ENCODE measurements at regions not wholly inside any gene's neighbourhood (a gene's known extent, or its start where the extent isn't known, plus 50 kb on each side); places are given as distances from the start of the nearest gene placed in this dataset.

DNA sequence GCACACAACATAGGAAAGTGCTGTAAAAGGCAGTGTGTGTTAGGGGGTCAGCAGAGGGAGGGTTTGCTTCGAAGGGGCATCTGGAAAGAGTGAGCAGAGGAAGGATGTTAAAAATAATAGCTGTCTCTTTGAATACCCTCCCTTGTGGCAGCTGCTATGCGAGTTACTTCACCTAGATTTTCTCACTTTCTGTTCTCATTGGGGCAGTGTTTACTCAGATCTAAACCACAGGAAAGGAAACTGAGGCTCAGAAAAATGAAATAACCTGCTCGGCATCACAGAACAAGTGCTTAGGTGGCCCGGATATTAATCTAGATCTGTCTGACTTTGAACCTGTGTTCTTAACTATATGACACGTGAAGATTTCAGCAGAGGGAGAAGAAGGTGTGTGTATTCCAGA, 125.3 kb downstream of the C11orf91 start:
- Histone ChIP-seq H3K27ac (ENCODE audit: insufficient read depth in 1 of 2, low read depth in 1 of 2, low read length in 2 of 2, poor library complexity in 1 of 2, severe bottlenecking in 2 of 2) (no peak overlapping the region), H3K36me3 (ENCODE audit: control insufficient read depth in 4 of 4, insufficient read depth in 4 of 4, low read length in 3 of 4) (no peaks in the 10 kb centered on the region), H3K4me3 (ENCODE audit: control insufficient read depth in 1 of 7, extremely low read depth in 1 of 7, insufficient read depth in 4 of 7, low read depth in 2 of 7, low read length in 6 of 7) (no peak overlapping the region), H3K4me1 (ENCODE audit: control extremely low read depth in 1 of 4, control insufficient read depth in 4 of 4, insufficient read depth in 4 of 4, low read length in 3 of 4) (no peaks in the 10 kb centered on the region), H3K9me3 (ENCODE audit: control extremely low read depth in 1 of 5, control insufficient read depth in 4 of 5, insufficient read depth in 2 of 5, low read depth in 1 of 5, low read length in 4 of 5) (peaks cover 0 to 5% (median 4%) of the 10 kb centered on the region in 5 experiments), H3K27me3 (replicated peaks in 2 of 5; ENCODE audit: control insufficient read depth in 4 of 5, insufficient read depth in 5 of 5, low read length in 4 of 5) (peaks cover 0 to 20% (median 3%) of the 10 kb centered on the region in 5 experiments)
- 93% methylated on average over 5 of the region's 5 CpGs for WGBS (ENCODE audit: insufficient coverage)
- ChIA-PET CTCF (interaction anchor here (0.5 kb wide), 1 partner anchor 1155 kb away, joined by 3 read pairs; no protein-coding TSS in a partner anchor), POLR2A (no interaction called here)
- DNase-seq, result no peak

DNA sequence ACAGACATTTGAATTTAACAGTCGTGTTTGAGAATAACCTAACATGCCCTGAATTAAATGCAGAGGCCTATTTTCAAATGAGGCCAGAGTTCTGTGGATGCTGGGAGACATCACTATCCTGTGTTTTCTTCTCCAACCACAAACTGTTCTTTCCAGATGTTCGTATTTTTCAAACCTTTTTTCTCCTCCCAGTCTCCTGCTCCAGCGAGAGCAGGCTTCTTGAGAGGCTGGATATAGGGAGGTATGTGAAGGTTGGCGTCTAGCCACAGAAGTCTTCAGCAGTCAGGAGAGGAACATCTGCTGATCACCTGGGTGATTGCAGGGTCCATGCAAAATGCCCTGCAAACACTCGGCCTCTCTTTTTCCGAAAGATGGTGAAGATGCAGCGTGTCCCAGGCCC, 126.3 kb downstream of the C11orf91 start:
- H3K27me3 ChIP-seq (replicated peaks in 2 of 5; ENCODE audit: control insufficient read depth in 4 of 5, insufficient read depth in 5 of 5, low read length in 4 of 5), result peaks cover 0 to 20% (median 5%) of the 10 kb centered on the region in 5 experiments
- CTCF ChIA-PET, result no interaction called here
- no peak for DNase-seq
- H3K4me3 ChIP-seq (ENCODE audit: control insufficient read depth in 1 of 7, extremely low read depth in 1 of 7, insufficient read depth in 4 of 7, low read depth in 2 of 7, low read length in 6 of 7), result no peak overlapping the region
- H3K9me3 ChIP-seq (ENCODE audit: control extremely low read depth in 1 of 5, control insufficient read depth in 4 of 5, insufficient read depth in 2 of 5, low read depth in 1 of 5, low read length in 4 of 5), result peaks cover 0 to 5% (median 4%) of the 10 kb centered on the region in 5 experiments
- H3K36me3 ChIP-seq (ENCODE audit: control insufficient read depth in 4 of 4, insufficient read depth in 4 of 4, low read length in 3 of 4), result no peaks in the 10 kb centered on the region
- POLR2A ChIA-PET, result no interaction called here
- WGBS (ENCODE audit: insufficient coverage), result 94% methylated on average over 7 of the region's 7 CpGs
- H3K27ac ChIP-seq (ENCODE audit: insufficient read depth in 1 of 2, low read depth in 1 of 2, low read length in 2 of 2, poor library complexity in 1 of 2, severe bottlenecking in 2 of 2), result no peak overlapping the region
- no peaks in the 10 kb centered on the region for H3K4me1 ChIP-seq (ENCODE audit: control extremely low read depth in 1 of 4, control insufficient read depth in 4 of 4, insufficient read depth in 4 of 4, low read length in 3 of 4)

DNA sequence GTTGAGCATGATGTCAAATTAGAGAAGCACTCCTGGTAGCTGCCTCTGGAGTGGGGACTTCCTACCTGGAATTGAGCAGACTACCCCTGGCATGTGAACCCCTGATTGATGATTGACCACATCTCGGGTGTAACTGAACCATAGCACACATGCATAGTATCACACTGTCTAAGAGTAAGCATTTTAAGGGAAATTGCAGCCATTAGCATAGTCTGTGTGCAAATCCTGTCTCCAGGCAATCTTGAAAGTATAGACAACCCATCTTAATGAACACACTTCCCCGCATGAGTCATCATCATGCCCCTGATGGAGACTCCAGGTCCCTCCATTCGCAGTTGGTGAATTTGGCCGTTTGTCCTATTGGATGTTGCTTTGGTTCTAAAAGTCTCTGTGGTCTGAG, 131.3 kb downstream of the C11orf91 start:
- DNase-seq, result no peak
- Histone ChIP-seq H3K36me3 (ENCODE audit: control insufficient read depth in 4 of 4, insufficient read depth in 4 of 4, low read length in 3 of 4) (no peaks in the 10 kb centered on the region), H3K9me3 (ENCODE audit: control extremely low read depth in 1 of 5, control insufficient read depth in 4 of 5, insufficient read depth in 2 of 5, low read depth in 1 of 5, low read length in 4 of 5) (peaks cover 0 to 5% (median 4%) of the 10 kb centered on the region in 5 experiments), H3K4me3 (ENCODE audit: control insufficient read depth in 1 of 7, extremely low read depth in 1 of 7, insufficient read depth in 4 of 7, low read depth in 2 of 7, low read length in 6 of 7) (no peak overlapping the region), H3K4me1 (ENCODE audit: control extremely low read depth in 1 of 4, control insufficient read depth in 4 of 4, insufficient read depth in 4 of 4, low read length in 3 of 4) (no peaks in the 10 kb centered on the region), H3K27me3 (replicated peaks in 2 of 5; ENCODE audit: control insufficient read depth in 4 of 5, insufficient read depth in 5 of 5, low read length in 4 of 5) (peaks cover 0 to 2% (median 0%) of the 10 kb centered on the region in 5 experiments), H3K27ac (ENCODE audit: insufficient read depth in 1 of 2, low read depth in 1 of 2, low read length in 2 of 2, poor library complexity in 1 of 2, severe bottlenecking in 2 of 2) (no peak overlapping the region)
- WGBS (ENCODE audit: insufficient coverage), result 93% methylated on average over 3 of the region's 4 CpGs
- ChIA-PET POLR2A (interaction anchor here (0.7 kb wide), 1 partner anchor 203 kb away, joined by 4 read pairs; no protein-coding TSS in a partner anchor), CTCF (interaction anchor here (2.0 kb wide), 1 partner anchor 14 kb away, joined by 5 read pairs; no protein-coding TSS in a partner anchor)

DNA sequence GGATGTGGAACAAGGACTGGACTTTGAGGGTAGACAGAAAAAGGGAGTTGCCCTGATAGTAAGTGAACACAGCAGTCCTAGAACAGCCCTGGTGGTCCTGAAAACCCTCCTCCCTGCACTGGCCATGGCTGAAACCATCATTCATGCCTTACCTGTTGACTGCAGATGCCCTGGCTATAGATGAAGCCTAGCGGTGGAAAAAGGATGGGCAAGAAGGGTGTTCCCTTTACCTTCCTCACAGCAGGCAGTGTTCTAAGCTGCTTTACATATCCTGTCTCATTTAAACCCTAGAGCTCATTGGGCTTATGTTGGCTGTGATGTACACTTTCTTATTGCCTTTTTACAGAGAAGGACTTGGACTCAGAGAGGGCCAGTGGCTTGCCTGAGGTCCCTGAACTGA, 133.6 kb downstream of the C11orf91 start:
- 88% methylated on average over 1 of the region's 1 CpG for WGBS (ENCODE audit: insufficient coverage)

DNA sequence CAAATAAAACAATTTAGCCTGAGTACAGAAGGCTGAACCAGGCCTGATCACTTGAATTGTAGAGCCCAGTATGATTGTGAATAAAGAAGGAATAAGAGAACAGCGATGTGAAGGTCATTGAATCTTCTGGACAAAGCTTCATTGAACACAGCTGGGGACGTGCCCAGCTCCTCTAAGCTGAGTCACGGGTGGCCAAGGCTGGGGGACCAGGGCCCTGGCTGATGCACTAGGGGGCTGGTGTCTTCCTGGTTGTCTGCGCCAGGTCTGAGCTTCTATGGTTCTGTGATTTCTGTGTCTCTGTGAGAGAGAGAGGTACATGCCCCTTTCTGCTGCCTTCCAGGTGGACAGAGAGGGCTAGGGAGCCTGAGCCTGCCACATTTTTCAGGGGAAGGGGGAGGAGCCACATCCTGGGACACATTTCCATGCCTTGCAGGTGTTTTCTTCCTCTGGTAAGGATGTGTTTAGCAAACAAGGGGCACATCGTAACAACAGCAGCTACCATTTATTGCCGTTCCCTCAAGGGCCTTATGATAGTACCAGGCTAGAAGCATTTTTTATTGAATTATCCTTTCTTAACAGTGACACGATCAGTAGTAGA, 135.7 kb downstream of the C11orf91 start:
- POLR2A ChIA-PET, result no interaction called here
- Histone ChIP-seq H3K4me1 (ENCODE audit: control extremely low read depth in 1 of 4, control insufficient read depth in 4 of 4, insufficient read depth in 4 of 4, low read length in 3 of 4) (no peaks in the 10 kb centered on the region), H3K9me3 (ENCODE audit: control extremely low read depth in 1 of 5, control insufficient read depth in 4 of 5, insufficient read depth in 2 of 5, low read depth in 1 of 5, low read length in 4 of 5) (no peaks in the 10 kb centered on the region), H3K4me3 (ENCODE audit: control insufficient read depth in 1 of 7, extremely low read depth in 1 of 7, insufficient read depth in 4 of 7, low read depth in 2 of 7, low read length in 6 of 7) (no peak overlapping the region), H3K27me3 (replicated peaks in 2 of 5; ENCODE audit: control insufficient read depth in 4 of 5, insufficient read depth in 5 of 5, low read length in 4 of 5) (no peaks in the 10 kb centered on the region), H3K27ac (ENCODE audit: insufficient read depth in 1 of 2, low read depth in 1 of 2, low read length in 2 of 2, poor library complexity in 1 of 2, severe bottlenecking in 2 of 2) (no peak overlapping the region), H3K36me3 (ENCODE audit: control insufficient read depth in 4 of 4, insufficient read depth in 4 of 4, low read length in 3 of 4) (no peaks in the 10 kb centered on the region)
- CTCF ChIA-PET, result no interaction called here
- no peak for DNase-seq
- WGBS (ENCODE audit: insufficient coverage), result 95% methylated on average over 4 of the region's 7 CpGs

More for the DNA sequence above, 133.6 kb downstream of the C11orf91 start:
- no peak for DNase-seq
- H3K4me3 ChIP-seq (ENCODE audit: control insufficient read depth in 1 of 7, extremely low read depth in 1 of 7, insufficient read depth in 4 of 7, low read depth in 2 of 7, low read length in 6 of 7), result no peak overlapping the region
- H3K36me3 ChIP-seq (ENCODE audit: control insufficient read depth in 4 of 4, insufficient read depth in 4 of 4, low read length in 3 of 4), result no peaks in the 10 kb centered on the region
- ChIA-PET POLR2A (no interaction called here), CTCF (interaction anchor here (1.0 kb wide), 1 partner anchor 25 kb away, joined by 3 read pairs; no protein-coding TSS in a partner anchor)
- H3K4me1 ChIP-seq (ENCODE audit: control extremely low read depth in 1 of 4, control insufficient read depth in 4 of 4, insufficient read depth in 4 of 4, low read length in 3 of 4), result no peaks in the 10 kb centered on the region
- H3K9me3 ChIP-seq (ENCODE audit: control extremely low read depth in 1 of 5, control insufficient read depth in 4 of 5, insufficient read depth in 2 of 5, low read depth in 1 of 5, low read length in 4 of 5), result peaks cover 0 to 4% (median 0%) of the 10 kb centered on the region in 5 experiments
- H3K27me3 ChIP-seq (replicated peaks in 2 of 5; ENCODE audit: control insufficient read depth in 4 of 5, insufficient read depth in 5 of 5, low read length in 4 of 5), result peaks cover 0 to 2% (median 0%) of the 10 kb centered on the region in 5 experiments
- H3K27ac ChIP-seq (ENCODE audit: insufficient read depth in 1 of 2, low read depth in 1 of 2, low read length in 2 of 2, poor library complexity in 1 of 2, severe bottlenecking in 2 of 2), result no peak overlapping the region

DNA sequence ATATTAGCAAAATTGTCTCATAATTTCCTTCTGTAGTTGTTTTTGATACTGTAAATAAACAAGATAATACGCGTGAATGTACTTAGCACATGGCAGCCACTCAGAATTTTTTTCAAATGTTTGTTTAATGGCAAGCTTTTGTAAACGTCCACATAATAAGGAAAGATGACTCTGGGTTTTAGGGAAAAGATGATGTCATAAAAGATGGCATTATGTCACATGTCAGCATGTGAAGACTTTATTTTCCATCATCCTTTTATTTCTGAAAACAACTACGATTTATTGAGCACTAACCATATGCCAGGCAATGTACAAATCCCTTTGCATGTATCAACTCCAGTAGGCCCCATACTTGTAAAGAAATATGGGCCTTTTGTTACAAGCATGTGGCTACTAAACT, 139.9 kb downstream of the C11orf91 start:
- POLR2A ChIA-PET, result no interaction called here
- Histone ChIP-seq H3K4me3 (ENCODE audit: control insufficient read depth in 1 of 7, extremely low read depth in 1 of 7, insufficient read depth in 4 of 7, low read depth in 2 of 7, low read length in 6 of 7) (no peak overlapping the region), H3K4me1 (ENCODE audit: control extremely low read depth in 1 of 4, control insufficient read depth in 4 of 4, insufficient read depth in 4 of 4, low read length in 3 of 4) (no peaks in the 10 kb centered on the region), H3K36me3 (ENCODE audit: control insufficient read depth in 4 of 4, insufficient read depth in 4 of 4, low read length in 3 of 4) (no peaks in the 10 kb centered on the region), H3K9me3 (ENCODE audit: control extremely low read depth in 1 of 5, control insufficient read depth in 4 of 5, insufficient read depth in 2 of 5, low read depth in 1 of 5, low read length in 4 of 5) (no peaks in the 10 kb centered on the region), H3K27me3 (replicated peaks in 2 of 5; ENCODE audit: control insufficient read depth in 4 of 5, insufficient read depth in 5 of 5, low read length in 4 of 5) (peaks cover 0 to 2% (median 0%) of the 10 kb centered on the region in 5 experiments), H3K27ac (ENCODE audit: insufficient read depth in 1 of 2, low read depth in 1 of 2, low read length in 2 of 2, poor library complexity in 1 of 2, severe bottlenecking in 2 of 2) (no peak overlapping the region)
- CTCF ChIA-PET, result interaction anchor here (1.2 kb wide), 1 partner anchor 18 kb away, joined by 3 read pairs; no protein-coding TSS in a partner anchor
- 92% methylated on average over 4 of the region's 4 CpGs for WGBS (ENCODE audit: insufficient coverage)
- no peak for DNase-seq

DNA sequence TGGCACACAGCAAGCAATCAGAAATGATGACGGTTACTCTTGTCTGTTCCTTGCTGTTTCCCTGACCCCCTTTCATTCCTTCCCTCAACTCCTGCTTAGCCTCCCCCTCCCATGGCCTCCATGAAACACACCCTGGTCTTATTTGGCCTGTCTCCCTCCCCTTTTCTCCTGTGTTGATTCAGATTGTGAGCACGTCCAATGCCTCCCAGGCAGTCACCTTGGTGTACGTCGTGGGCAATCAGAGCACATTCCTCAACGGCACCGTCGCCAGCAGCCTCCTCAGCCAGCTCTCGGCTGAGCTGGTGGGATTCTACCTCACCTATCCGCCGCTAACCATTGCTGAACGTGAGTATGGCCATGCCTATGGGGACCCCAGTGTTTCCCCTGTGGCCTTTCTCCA, 141.1 kb downstream of the C11orf91 start:
- Histone ChIP-seq H3K27me3 (replicated peaks in 2 of 5; ENCODE audit: control insufficient read depth in 4 of 5, insufficient read depth in 5 of 5, low read length in 4 of 5) (peaks cover 0 to 2% (median 1%) of the 10 kb centered on the region in 5 experiments), H3K9me3 (ENCODE audit: control extremely low read depth in 1 of 5, control insufficient read depth in 4 of 5, insufficient read depth in 2 of 5, low read depth in 1 of 5, low read length in 4 of 5) (no peaks in the 10 kb centered on the region), H3K36me3 (ENCODE audit: control insufficient read depth in 4 of 4, insufficient read depth in 4 of 4, low read length in 3 of 4) (no peaks in the 10 kb centered on the region), H3K4me1 (ENCODE audit: control extremely low read depth in 1 of 4, control insufficient read depth in 4 of 4, insufficient read depth in 4 of 4, low read length in 3 of 4) (no peaks in the 10 kb centered on the region), H3K27ac (ENCODE audit: insufficient read depth in 1 of 2, low read depth in 1 of 2, low read length in 2 of 2, poor library complexity in 1 of 2, severe bottlenecking in 2 of 2) (no peak overlapping the region), H3K4me3 (ENCODE audit: control insufficient read depth in 1 of 7, extremely low read depth in 1 of 7, insufficient read depth in 4 of 7, low read depth in 2 of 7, low read length in 6 of 7) (no peak overlapping the region)
- WGBS (ENCODE audit: insufficient coverage), result 91% methylated on average over 11 of the region's 11 CpGs
- ChIA-PET CTCF (interaction anchor here (1.2 kb wide), 1 partner anchor 17 kb away, joined by 3 read pairs; no protein-coding TSS in a partner anchor), POLR2A (no interaction called here)
- no peak for DNase-seq
